Glutamatergic neuron (in vitro differentiated cells): ENCODE measurements at regions not wholly inside any gene's neighbourhood (a gene's known extent, or its start where the extent isn't known, plus 50 kb on each side); places are given as distances from the start of the nearest gene placed in this dataset.
A peak's percentile ranks its signal among the peaks of the same experiment; 100 is the strongest.

Source experiments
- DNase-seq: peaks from one replicate; pipeline ENCODE4 v3.0.0; 2022
- H3K27ac Mint-ChIP-seq: one replicate; pipeline ENCODE4 v1.8.0; 2020; ENCODE audit warnings: mild to moderate bottlenecking, mixed read lengths, inconsistent platforms; ENCODE audit not compliant: unreplicated experiment
- H3K27me3 Mint-ChIP-seq: one replicate; pipeline ENCODE4 v1.8.0; 2020; ENCODE audit warnings: mild to moderate bottlenecking, moderate library complexity, mixed read lengths, inconsistent platforms; ENCODE audit not compliant: unreplicated experiment
- H3K36me3 Mint-ChIP-seq: one replicate; pipeline ENCODE4 v1.8.0; 2020; ENCODE audit warnings: mild to moderate bottlenecking, mixed read lengths, inconsistent platforms; ENCODE audit not compliant: unreplicated experiment
- H3K4me1 Mint-ChIP-seq: one replicate; pipeline ENCODE4 v1.8.0; 2020; ENCODE audit warnings: mild to moderate bottlenecking, low read depth, mixed read lengths, inconsistent platforms; ENCODE audit not compliant: unreplicated experiment
- H3K4me3 Mint-ChIP-seq: one replicate; pipeline ENCODE4 v1.8.0; 2020; ENCODE audit warnings: mild to moderate bottlenecking, mixed read lengths, inconsistent platforms; ENCODE audit not compliant: unreplicated experiment
- H3K9me3 Mint-ChIP-seq: one replicate; pipeline ENCODE4 v1.8.0; 2020; ENCODE audit warnings: mild to moderate bottlenecking, moderate library complexity, mixed read lengths, inconsistent platforms; ENCODE audit not compliant: unreplicated experiment
- CTCF ChIP-seq: fragments of 200-600 bp; sonication (generic); IDR thresholded peaks from one replicate; pipeline ENCODE4 v1.5.0; 2021; ENCODE audit not compliant: partially characterized antibody, unreplicated experiment

GRCh38 chr12:33602515-33602914, 162.9 kb upstream of the SYT10 start:
- H3K36me3 Mint-ChIP-seq: no peaks in the 10 kb centered on the region
- H3K4me3 Mint-ChIP-seq: no peak overlapping the region
- H3K9me3 Mint-ChIP-seq: no peaks in the 10 kb centered on the region
- no peak for TF ChIP-seq CTCF
- H3K27me3 Mint-ChIP-seq: no peaks in the 10 kb centered on the region
- DNase-seq: no peak
- H3K27ac Mint-ChIP-seq: no peak overlapping the region
- peaks cover 3% of the 10 kb centered on the region for H3K4me1 Mint-ChIP-seq

GRCh38 chr12:33605757-33606156, 166.1 kb upstream of the SYT10 start:
- no peaks in the 10 kb centered on the region for H3K9me3 Mint-ChIP-seq
- no peaks in the 10 kb centered on the region for H3K36me3 Mint-ChIP-seq
- TF ChIP-seq CTCF: peak; percentile 36
- H3K27ac Mint-ChIP-seq: no peak overlapping the region
- H3K4me3 Mint-ChIP-seq: no peak overlapping the region
- H3K27me3 Mint-ChIP-seq: no peaks in the 10 kb centered on the region
- DNase-seq: no peak
- H3K4me1 Mint-ChIP-seq: peaks cover 3% of the 10 kb centered on the region

GRCh38 chr12:33609910-33610309, 170.3 kb upstream of the SYT10 start:
- Mint-ChIP-seq H3K36me3 (no peaks in the 10 kb centered on the region), H3K27ac (no peak overlapping the region), H3K9me3 (no peaks in the 10 kb centered on the region), H3K4me1 (peaks cover 3% of the 10 kb centered on the region), H3K4me3 (no peak overlapping the region), H3K27me3 (no peaks in the 10 kb centered on the region)
- no peak for DNase-seq
- TF ChIP-seq CTCF: no peak

- no peak overlapping the region for H3K4me3 Mint-ChIP-seq
- no peaks in the 10 kb centered on the region for H3K36me3 Mint-ChIP-seq
- no peak for TF ChIP-seq CTCF
- H3K27me3 Mint-ChIP-seq: no peaks in the 10 kb centered on the region
- H3K4me1 Mint-ChIP-seq: no peaks in the 10 kb centered on the region
- no peak overlapping the region for H3K27ac Mint-ChIP-seq
- no peaks in the 10 kb centered on the region for H3K9me3 Mint-ChIP-seq
- DNase-seq: no peak
These were observed 175.0 kb upstream of the SYT10 start for GRCh38 chr12:33614630-33615029.

- no peaks in the 10 kb centered on the region for H3K27me3 Mint-ChIP-seq
These were observed 177.6 kb upstream of the SYT10 start for GRCh38 chr12:33617218-33617617.

More at GRCh38 chr12:33617218-33617617, 177.6 kb upstream of the SYT10 start:
- H3K36me3 Mint-ChIP-seq: no peaks in the 10 kb centered on the region
- H3K9me3 Mint-ChIP-seq: no peaks in the 10 kb centered on the region
- no peak for DNase-seq
- no peak for TF ChIP-seq CTCF
- H3K27ac Mint-ChIP-seq: no peak overlapping the region
- H3K4me3 Mint-ChIP-seq: no peak overlapping the region
- H3K4me1 Mint-ChIP-seq: no peaks in the 10 kb centered on the region
